ENCODE measurements at regions not wholly inside any gene's neighbourhood (a gene's known extent, or its start where the extent isn't known, plus 50 kb on each side); places are given as distances from the start of the nearest gene placed in this dataset.

GRCh38 chrX:143994206-143994605 is 110.3 kb downstream of the UBE2NL start:
- CTCF ChIA-PET, result no interaction called here
- no TSS peak for BruUV-seq (replicated peaks)

GRCh38 chrX:143998261-143998660 is 114.4 kb downstream of the UBE2NL start:
- Histone ChIP-seq H3K4me2 (ENCODE audit: low read length) (no peak overlapping the region), H3K27ac (ENCODE audit: low read depth, low read length) (no peak overlapping the region), H3K9me2 (ENCODE audit: insufficient read depth) (no peaks in the 10 kb centered on the region), H3K4me3 (replicated peaks in 1 of 2; ENCODE audit: low read depth in 1 of 2, low read length in 2 of 2) (no peak overlapping the region), H4K20me1 (ENCODE audit: insufficient read depth) (no peaks in the 10 kb centered on the region), H3K79me2 (ENCODE audit: insufficient read depth, low read length) (no peaks in the 10 kb centered on the region), H2AFZ (ENCODE audit: low read depth, low read length, poor library complexity, severe bottlenecking) (no peak overlapping the region), H3K9me3 (ENCODE audit: control insufficient read depth in 1 of 2, insufficient read depth in 1 of 2, low read depth in 1 of 2, low read length in 2 of 2) (no peaks in the 10 kb centered on the region), H3K27me3 (ENCODE audit: insufficient read depth, low read length) (no peaks in the 10 kb centered on the region), H3K36me3 (ENCODE audit: control insufficient read depth in 1 of 2, insufficient read depth in 2 of 2, low read length in 2 of 2) (no peaks in the 10 kb centered on the region), H3K9ac (ENCODE audit: low read length) (no peak overlapping the region), H3K4me1 (ENCODE audit: control insufficient read depth in 1 of 2, insufficient read depth in 2 of 2, low read length in 2 of 2) (no peaks in the 10 kb centered on the region)
- intact Hi-C loops (cut with micrococcal nuclease), result no loop called here
- DNase-seq (ENCODE audit: low read depth, low spot score) (no peak), ATAC-seq (no peak)
- POLR2A ChIA-PET, result no interaction called here
- CTCF ChIA-PET, result no interaction called here
- no TSS peak for BruUV-seq (replicated peaks)
- TF ChIP-seq EZH2 (IDR thresholded peaks at IDR 0.05) (no peak), JUND (IDR thresholded peaks at IDR 0.05) (no peak), ZFX (IDR thresholded peaks at IDR 0.05) (no peak), MAX (IDR thresholded peaks at IDR 0.05) (no peak), YY1 (IDR thresholded peaks at IDR 0.05; ENCODE audit: extremely low read depth, insufficient replicate concordance, low read depth, low read length) (no peak), RAD21 (IDR thresholded peaks at IDR 0.05; ENCODE audit: low read depth) (no peak), ELF1 (IDR thresholded peaks at IDR 0.05; ENCODE audit: borderline replicate concordance, low read depth) (no peak), ATF3 (IDR thresholded peaks at IDR 0.05) (no peak), SIN3A (IDR thresholded peaks at IDR 0.05; ENCODE audit: low read depth) (no peak), POLR2A (IDR thresholded peaks at IDR 0.05; ENCODE audit: borderline replicate concordance, extremely low read depth, insufficient read depth, insufficient read length) (no peak)
- RAD21 ChIA-PET (ENCODE audit: low non-redundant PET in 1 of 2, low total read pairs in 2 of 2, uncharacterized antibody in 2 of 2, unreplicated experiment in 2 of 2), result no interaction called here

More at GRCh38 chrX:143994206-143994605, 110.3 kb downstream of the UBE2NL start:
- Histone ChIP-seq H3K36me3 (ENCODE audit: control insufficient read depth in 1 of 2, insufficient read depth in 2 of 2, low read length in 2 of 2) (no peaks in the 10 kb centered on the region), H3K27me3 (ENCODE audit: insufficient read depth, low read length) (no peaks in the 10 kb centered on the region), H3K4me2 (ENCODE audit: low read length) (no peak overlapping the region), H3K9me3 (ENCODE audit: control insufficient read depth in 1 of 2, insufficient read depth in 1 of 2, low read depth in 1 of 2, low read length in 2 of 2) (no peaks in the 10 kb centered on the region), H3K79me2 (ENCODE audit: insufficient read depth, low read length) (no peaks in the 10 kb centered on the region), H3K27ac (ENCODE audit: low read depth, low read length) (no peak overlapping the region), H3K9ac (ENCODE audit: low read length) (no peak overlapping the region), H3K9me2 (ENCODE audit: insufficient read depth) (no peaks in the 10 kb centered on the region), H4K20me1 (ENCODE audit: insufficient read depth) (no peaks in the 10 kb centered on the region), H2AFZ (ENCODE audit: low read depth, low read length, poor library complexity, severe bottlenecking) (no peak overlapping the region), H3K4me1 (ENCODE audit: control insufficient read depth in 1 of 2, insufficient read depth in 2 of 2, low read length in 2 of 2) (no peaks in the 10 kb centered on the region), H3K4me3 (replicated peaks in 1 of 2; ENCODE audit: low read depth in 1 of 2, low read length in 2 of 2) (no peak overlapping the region)
- ATAC-seq, result no peak
- intact Hi-C loops (cut with micrococcal nuclease), result no loop called here
- RAD21 ChIA-PET (ENCODE audit: low non-redundant PET in 1 of 2, low total read pairs in 2 of 2, uncharacterized antibody in 2 of 2, unreplicated experiment in 2 of 2), result no interaction called here
- DNase-seq (ENCODE audit: low read depth, low spot score), result no peak
- TF ChIP-seq ELF1 (IDR thresholded peaks at IDR 0.05; ENCODE audit: borderline replicate concordance, low read depth) (no peak), YY1 (IDR thresholded peaks at IDR 0.05; ENCODE audit: extremely low read depth, insufficient replicate concordance, low read depth, low read length) (no peak), EGR1 (IDR thresholded peaks at IDR 0.05; ENCODE audit: low read depth) (no peak), CEBPB (IDR thresholded peaks at IDR 0.05; ENCODE audit: low read depth) (no peak), POLR2AphosphoS5 (IDR thresholded peaks at IDR 0.05; ENCODE audit: low read depth, low read length) (no peak), SIN3A (IDR thresholded peaks at IDR 0.05; ENCODE audit: low read depth) (no peak), CTCF (IDR thresholded peaks at IDR 0.05 in 2 of 3, conservative IDR thresholded peaks at IDR 0.05 in 1 of 3; ENCODE audit: borderline replicate concordance in 1 of 3, insufficient read depth in 1 of 3, low read depth in 2 of 3, low read length in 2 of 3) (no peak), FOSL1 (IDR thresholded peaks at IDR 0.05; ENCODE audit: low read depth) (no peak), JUND (IDR thresholded peaks at IDR 0.05) (no peak), SP1 (IDR thresholded peaks at IDR 0.05; ENCODE audit: low read depth) (no peak)
- POLR2A ChIA-PET, result no interaction called here
